RWPE1 (cell line): ENCODE measurements at regions not wholly inside any gene's neighbourhood (a gene's known extent, or its start where the extent isn't known, plus 50 kb on each side); places are given as distances from the start of the nearest gene placed in this dataset.

Source experiments
- CTCF ChIA-PET: fragments of 350-600 bp; sonication (Branson Sonifier 250); formaldehyde crosslinking; extraction: SDS; loops from one replicate; lab custom pipeline; 2021; lab: Yijun Ruan, JAX
- POLR2A ChIA-PET: fragments of 400-600 bp; formaldehyde crosslinking; extraction: SDS; loops from one replicate; lab custom pipeline; 2020; ENCODE audit warnings: antibody characterized with exemption; ENCODE audit not compliant: low non-redundant PET; lab: Yijun Ruan, JAX
- DNase-seq: peaks from one replicate; pipeline ENCODE4 v3.0.0; 2012; ENCODE audit warnings: low spot score
- H3K27ac ChIP-seq: fragments of 450-650 bp; 2 replicates; pipeline ENCODE4 v1.5.1; 2017
- TF ChIP-seq, protein P1 (sequence below): fragments of 450-650 bp; conservative IDR thresholded peaks from 2 replicates; pipeline ENCODE4 v1.5.1; 2017; ENCODE audit warnings: low read depth, mild to moderate bottlenecking

DNA sequence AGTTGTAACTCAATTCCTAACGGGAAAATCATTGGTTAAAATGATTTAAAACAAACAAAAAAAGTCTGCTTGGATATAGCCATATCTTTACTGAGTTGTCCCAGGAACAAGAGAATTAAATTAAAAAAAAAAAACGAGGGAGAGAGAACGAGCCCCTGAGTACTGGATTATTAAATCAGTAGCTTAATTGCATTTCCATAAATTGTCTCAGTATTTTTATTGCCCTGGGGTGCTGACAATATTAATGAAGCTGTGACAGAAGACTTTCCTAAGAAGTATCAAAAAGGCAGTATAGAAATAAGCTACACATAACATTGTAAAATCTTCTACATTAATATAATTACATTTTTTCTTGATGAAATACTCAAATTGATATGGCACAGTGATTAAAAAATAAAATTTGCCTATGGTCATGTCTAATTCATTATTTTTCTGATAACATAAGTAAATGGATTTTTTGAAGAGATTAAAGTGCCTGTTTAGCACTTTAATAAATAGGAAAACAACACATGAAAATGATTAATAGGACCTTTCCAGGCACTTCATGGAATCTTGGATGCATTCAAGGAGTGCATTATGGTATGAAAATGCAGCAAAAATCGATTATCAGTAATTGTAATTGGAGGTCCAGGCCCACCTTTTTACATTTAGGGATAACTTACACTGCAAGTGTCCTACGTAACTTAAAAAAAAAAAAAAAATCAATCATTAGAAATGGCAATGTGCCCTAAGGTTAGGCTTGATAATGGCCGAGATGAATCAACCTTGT lies 2233.4 kb downstream of the ARAP2 start:
- no peak overlapping the region for H3K27ac ChIP-seq
- ChIA-PET POLR2A (no interaction called here), CTCF (interaction anchor here (0.5 kb wide), 1 partner anchor 18 kb away, joined by 3 read pairs; no protein-coding TSS in a partner anchor)
- TF ChIP-seq, protein P1, sequence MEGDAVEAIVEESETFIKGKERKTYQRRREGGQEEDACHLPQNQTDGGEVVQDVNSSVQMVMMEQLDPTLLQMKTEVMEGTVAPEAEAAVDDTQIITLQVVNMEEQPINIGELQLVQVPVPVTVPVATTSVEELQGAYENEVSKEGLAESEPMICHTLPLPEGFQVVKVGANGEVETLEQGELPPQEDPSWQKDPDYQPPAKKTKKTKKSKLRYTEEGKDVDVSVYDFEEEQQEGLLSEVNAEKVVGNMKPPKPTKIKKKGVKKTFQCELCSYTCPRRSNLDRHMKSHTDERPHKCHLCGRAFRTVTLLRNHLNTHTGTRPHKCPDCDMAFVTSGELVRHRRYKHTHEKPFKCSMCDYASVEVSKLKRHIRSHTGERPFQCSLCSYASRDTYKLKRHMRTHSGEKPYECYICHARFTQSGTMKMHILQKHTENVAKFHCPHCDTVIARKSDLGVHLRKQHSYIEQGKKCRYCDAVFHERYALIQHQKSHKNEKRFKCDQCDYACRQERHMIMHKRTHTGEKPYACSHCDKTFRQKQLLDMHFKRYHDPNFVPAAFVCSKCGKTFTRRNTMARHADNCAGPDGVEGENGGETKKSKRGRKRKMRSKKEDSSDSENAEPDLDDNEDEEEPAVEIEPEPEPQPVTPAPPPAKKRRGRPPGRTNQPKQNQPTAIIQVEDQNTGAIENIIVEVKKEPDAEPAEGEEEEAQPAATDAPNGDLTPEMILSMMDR: no peak
- DNase-seq: no peak

DNA sequence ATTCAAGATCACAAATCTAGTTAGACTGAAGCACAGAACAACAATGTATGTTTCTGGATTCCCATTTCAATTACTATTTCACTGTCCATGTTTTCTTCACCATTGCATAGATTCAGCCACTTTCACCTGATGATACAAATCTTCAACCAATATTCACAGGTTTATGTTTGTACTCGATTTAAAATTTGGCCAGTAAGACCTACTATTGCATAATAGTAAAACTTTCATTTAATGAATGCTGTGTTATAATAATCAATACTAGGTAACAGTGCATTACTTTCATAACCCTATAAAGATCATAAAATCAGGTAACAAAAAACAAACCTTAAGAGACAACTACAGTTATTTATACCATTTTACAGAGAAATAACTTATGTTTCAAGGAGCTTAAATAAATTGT lies 2209.1 kb downstream of the ARAP2 start:
- CTCF ChIA-PET: no interaction called here

DNA sequence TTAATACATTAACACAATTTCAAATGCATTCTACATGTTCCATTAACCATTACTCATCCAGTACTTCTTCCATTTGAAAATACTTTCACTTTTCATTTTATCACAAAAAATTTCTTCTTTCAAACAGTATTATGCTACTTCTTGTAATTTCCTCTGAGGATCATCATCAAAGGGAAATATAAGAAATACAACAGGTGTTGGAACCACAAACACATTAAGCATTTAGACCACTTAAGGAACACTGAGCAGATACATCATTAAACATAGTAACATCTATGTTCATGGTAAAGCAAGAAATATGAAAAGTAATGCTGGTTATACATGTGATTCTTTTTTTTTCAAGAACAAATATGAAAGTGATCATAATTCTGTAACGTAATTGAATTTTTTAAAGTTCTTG lies 2207.0 kb downstream of the ARAP2 start:
- CTCF ChIA-PET: no interaction called here
- POLR2A ChIA-PET: no interaction called here
- TF ChIP-seq, protein P1: no peak
- H3K27ac ChIP-seq: no peak overlapping the region
- no peak for DNase-seq

More for the DNA sequence above, 2209.1 kb downstream of the ARAP2 start:
- DNase-seq: no peak
- H3K27ac ChIP-seq: no peak overlapping the region
- TF ChIP-seq, protein P1: no peak
- POLR2A ChIA-PET: no interaction called here

DNA sequence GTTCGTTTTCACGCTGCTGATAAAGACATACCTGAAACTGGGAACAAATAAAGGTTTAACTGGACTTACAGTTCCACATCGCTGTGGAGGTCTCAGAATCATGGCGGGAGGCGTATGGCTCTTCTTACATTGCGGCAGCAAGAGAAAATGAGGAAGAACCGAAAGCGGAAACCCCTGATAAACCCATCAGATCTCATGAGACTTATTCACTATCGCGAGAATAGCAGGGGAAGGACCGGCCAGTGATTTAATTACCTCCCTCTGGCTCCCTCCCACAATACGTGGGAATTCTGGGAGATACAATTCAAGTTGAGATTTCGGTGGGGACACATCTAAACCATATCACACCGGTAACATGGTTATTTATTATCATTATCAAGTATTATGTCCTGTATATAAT lies 2204.5 kb downstream of the ARAP2 start:
- H3K27ac ChIP-seq: no peak overlapping the region
- POLR2A ChIA-PET: no interaction called here
- CTCF ChIA-PET: no interaction called here
- TF ChIP-seq, protein P1: no peak
- DNase-seq: no peak

DNA sequence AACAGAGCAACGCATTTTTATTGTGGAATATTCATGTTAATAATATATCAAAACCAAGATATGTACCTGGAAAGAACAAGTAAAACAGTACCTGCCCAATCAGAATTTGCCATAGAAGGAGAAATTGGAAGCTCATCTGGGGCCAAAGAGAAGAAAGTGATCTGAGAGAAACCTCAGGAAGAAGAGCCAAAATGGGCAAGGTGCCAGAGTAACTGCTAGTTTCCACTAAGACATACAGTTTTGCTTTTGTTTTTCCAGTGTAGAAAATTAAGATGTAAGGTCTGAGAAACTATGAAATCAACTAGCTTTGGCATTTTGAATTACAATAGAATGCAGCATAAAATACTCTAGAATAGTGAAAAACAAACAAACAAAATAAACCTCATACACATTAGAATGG lies 2201.2 kb downstream of the ARAP2 start:
- no peak overlapping the region for H3K27ac ChIP-seq
- ChIA-PET CTCF (interaction anchor here (0.6 kb wide), 1 partner anchor 8 kb away, joined by 3 read pairs; no protein-coding TSS in a partner anchor), POLR2A (no interaction called here)
- no peak for DNase-seq
- TF ChIP-seq, protein P1: no peak

DNA sequence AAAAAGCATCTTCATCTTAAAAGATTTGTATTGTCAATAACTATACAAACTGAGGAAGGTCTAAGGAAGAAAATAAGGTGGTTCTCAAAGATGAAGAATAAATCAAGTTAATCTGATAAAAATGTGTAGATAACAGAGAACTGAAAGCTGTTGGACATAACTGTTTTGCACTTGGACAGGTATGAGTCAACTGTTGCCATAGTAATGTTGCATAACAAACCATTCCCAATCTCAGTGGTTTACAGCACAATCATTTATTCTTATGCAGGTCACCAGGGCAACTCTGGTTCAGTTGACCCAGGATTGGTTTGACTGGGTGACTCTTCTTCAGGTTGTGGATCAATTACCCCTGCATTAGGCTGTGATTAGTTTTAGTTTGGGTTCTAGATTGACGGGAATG lies 2197.7 kb downstream of the ARAP2 start:
- peak; percentile 51 for DNase-seq
- no peak overlapping the region for H3K27ac ChIP-seq
- ChIA-PET POLR2A (no interaction called here), CTCF (interaction anchor here (0.6 kb wide), 1 partner anchor 27 kb away, joined by 15 read pairs; no protein-coding TSS in a partner anchor)
- TF ChIP-seq, protein P1: no peak
